NB4 (cell line): ENCODE measurements at regions not wholly inside any gene's neighbourhood (a gene's known extent, or its start where the extent isn't known, plus 50 kb on each side); places are given as distances from the start of the nearest gene placed in this dataset.

Source experiments
- MYC ChIP-seq: IDR thresholded peaks from 2 replicates; pipeline ENCODE4 v1.6.1; 2011; ENCODE audit warnings: low read depth, low read length
- POLR2A ChIP-seq: IDR thresholded peaks from 2 replicates; pipeline ENCODE4 v1.6.1; 2011; ENCODE audit warnings: mild to moderate bottlenecking; ENCODE audit not compliant: insufficient read length; ENCODE audit errors: extremely low read depth
- TF ChIP-seq, protein P1 (sequence below): IDR thresholded peaks from 2 replicates; pipeline ENCODE4 v1.6.1; 2011; ENCODE audit warnings: low read depth, low read length
- TF ChIP-seq, protein P2 (sequence below): IDR thresholded peaks from one replicate; pipeline ENCODE4 v1.5.1; 2012; ENCODE audit warnings: low read depth, low read length

DNA sequence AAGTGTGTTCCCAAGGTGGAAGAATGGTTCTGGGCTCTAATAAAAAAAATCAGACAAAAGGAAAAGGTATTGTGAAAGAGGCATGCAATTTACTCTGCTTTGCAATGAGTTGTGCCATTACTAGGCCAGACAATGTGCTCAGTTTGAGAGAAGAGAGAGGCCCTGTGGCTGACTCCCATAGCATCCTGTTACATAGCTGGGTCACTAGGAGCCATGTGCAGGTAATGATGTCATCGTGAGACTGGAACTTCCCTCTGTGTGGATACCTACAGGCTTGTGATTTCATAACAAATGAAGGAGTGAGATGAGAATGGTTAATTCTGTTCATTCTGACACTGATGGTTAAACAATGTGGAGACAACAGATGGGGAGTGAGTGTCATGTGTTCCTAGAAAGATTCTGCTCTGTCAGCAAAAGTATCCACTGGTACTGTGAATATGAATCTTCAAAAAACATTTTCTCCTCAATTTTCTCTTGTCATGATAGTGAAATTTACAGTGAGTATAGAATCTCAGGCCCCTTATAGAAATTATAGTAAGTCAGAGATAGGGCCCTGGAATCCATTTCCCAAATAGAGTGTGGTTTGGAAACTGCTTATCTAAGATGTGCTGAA, 648.7 kb upstream of the DPPA4 start:
- TF ChIP-seq, protein P1, sequence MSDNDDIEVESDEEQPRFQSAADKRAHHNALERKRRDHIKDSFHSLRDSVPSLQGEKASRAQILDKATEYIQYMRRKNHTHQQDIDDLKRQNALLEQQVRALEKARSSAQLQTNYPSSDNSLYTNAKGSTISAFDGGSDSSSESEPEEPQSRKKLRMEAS: no peak
- TF ChIP-seq, protein P2, sequence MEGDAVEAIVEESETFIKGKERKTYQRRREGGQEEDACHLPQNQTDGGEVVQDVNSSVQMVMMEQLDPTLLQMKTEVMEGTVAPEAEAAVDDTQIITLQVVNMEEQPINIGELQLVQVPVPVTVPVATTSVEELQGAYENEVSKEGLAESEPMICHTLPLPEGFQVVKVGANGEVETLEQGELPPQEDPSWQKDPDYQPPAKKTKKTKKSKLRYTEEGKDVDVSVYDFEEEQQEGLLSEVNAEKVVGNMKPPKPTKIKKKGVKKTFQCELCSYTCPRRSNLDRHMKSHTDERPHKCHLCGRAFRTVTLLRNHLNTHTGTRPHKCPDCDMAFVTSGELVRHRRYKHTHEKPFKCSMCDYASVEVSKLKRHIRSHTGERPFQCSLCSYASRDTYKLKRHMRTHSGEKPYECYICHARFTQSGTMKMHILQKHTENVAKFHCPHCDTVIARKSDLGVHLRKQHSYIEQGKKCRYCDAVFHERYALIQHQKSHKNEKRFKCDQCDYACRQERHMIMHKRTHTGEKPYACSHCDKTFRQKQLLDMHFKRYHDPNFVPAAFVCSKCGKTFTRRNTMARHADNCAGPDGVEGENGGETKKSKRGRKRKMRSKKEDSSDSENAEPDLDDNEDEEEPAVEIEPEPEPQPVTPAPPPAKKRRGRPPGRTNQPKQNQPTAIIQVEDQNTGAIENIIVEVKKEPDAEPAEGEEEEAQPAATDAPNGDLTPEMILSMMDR: no peak
- TF ChIP-seq POLR2A (no peak), MYC (no peak)
